H1 (cell line): ENCODE measurements at regions not wholly inside any gene's neighbourhood (a gene's known extent, or its start where the extent isn't known, plus 50 kb on each side); places are given as distances from the start of the nearest gene placed in this dataset.

Experiments
- BCL11A ChIP-seq, 2 experiments: IDR thresholded peaks; one replicate each; pipeline ENCODE4 v1.6.1; 2011; ENCODE audit warnings: low read depth in 2 of 2, low read length in 2 of 2, mild to moderate bottlenecking in 2 of 2
- EGR1 ChIP-seq: IDR thresholded peaks from 2 replicates; pipeline ENCODE4 v1.6.1; 2011; ENCODE audit warnings: low read depth, low read length, borderline replicate concordance
- EP300 ChIP-seq, 2 experiments: IDR thresholded peaks; 1 replicate in 1 of 2; 2 replicates in 1 of 2; pipeline ENCODE4 v1.6.1; 2011 to 2012; ENCODE audit warnings: low read depth in 2 of 2, low read length in 2 of 2, mild to moderate bottlenecking in 2 of 2, borderline replicate concordance in 1 of 2, inconsistent platforms in 1 of 2, moderate library complexity in 1 of 2
- EZH2 ChIP-seq: fragments of 200-600 bp; sonication (generic); IDR thresholded peaks from 2 replicates; pipeline ENCODE4 v1.7.1; 2012; ENCODE audit warnings: low read depth, mild to moderate bottlenecking, moderate library complexity, low read length, inconsistent platforms; ENCODE audit not compliant: severe bottlenecking
- GABPA ChIP-seq: IDR thresholded peaks from 2 replicates; pipeline ENCODE4 v1.6.1; 2011; ENCODE audit warnings: mild to moderate bottlenecking, low read length, moderate library complexity, borderline replicate concordance; ENCODE audit not compliant: insufficient read depth
- KDM5A ChIP-seq: fragments of 200-600 bp; IDR thresholded peaks from 2 replicates; pipeline ENCODE4 v1.7.1; 2012; ENCODE audit warnings: mild to moderate bottlenecking, low read length, inconsistent platforms, mixed read lengths
- POLR2A ChIP-seq, 2 experiments: IDR thresholded peaks; 1 replicate in 1 of 2; 2 replicates in 1 of 2; pipeline ENCODE4 v1.6.1; 2011; ENCODE audit warnings: low read depth in 2 of 2, low read length in 2 of 2, mild to moderate bottlenecking in 2 of 2; ENCODE audit errors: control extremely low read depth in 1 of 2
- RFX5 ChIP-seq: IDR thresholded peaks from 2 replicates; pipeline ENCODE4 v1.6.1; 2011; ENCODE audit warnings: low read depth, low read length, improper control_type of control experiment, borderline replicate concordance
- TAF1 ChIP-seq: IDR thresholded peaks from 2 replicates; pipeline ENCODE4 v1.6.1; 2011; ENCODE audit warnings: mild to moderate bottlenecking, low read depth, low read length
- TF ChIP-seq, protein P1 (sequence below), 3 experiments: IDR thresholded peaks; 1 replicate in 2 of 3; 2 replicates in 1 of 3; pipeline versions ENCODE4 v1.5.1 to v1.6.1; 2011; ENCODE audit warnings: low read length in 3 of 3, mild to moderate bottlenecking in 3 of 3, inconsistent platforms in 2 of 3, low read depth in 1 of 3, moderate library complexity in 1 of 3; ENCODE audit not compliant: insufficient read depth in 1 of 3; ENCODE audit errors: control extremely low read depth in 1 of 3
- TF ChIP-seq, protein P2 (sequence below): IDR thresholded peaks from 2 replicates; pipeline ENCODE4 v1.6.1; 2012; ENCODE audit warnings: low read length, inconsistent platforms
- TF ChIP-seq, protein P3 (sequence below): IDR thresholded peaks from 2 replicates; pipeline ENCODE4 v1.6.1; 2011; ENCODE audit warnings: low read depth, mild to moderate bottlenecking, low read length; ENCODE audit not compliant: insufficient read depth

DNA sequence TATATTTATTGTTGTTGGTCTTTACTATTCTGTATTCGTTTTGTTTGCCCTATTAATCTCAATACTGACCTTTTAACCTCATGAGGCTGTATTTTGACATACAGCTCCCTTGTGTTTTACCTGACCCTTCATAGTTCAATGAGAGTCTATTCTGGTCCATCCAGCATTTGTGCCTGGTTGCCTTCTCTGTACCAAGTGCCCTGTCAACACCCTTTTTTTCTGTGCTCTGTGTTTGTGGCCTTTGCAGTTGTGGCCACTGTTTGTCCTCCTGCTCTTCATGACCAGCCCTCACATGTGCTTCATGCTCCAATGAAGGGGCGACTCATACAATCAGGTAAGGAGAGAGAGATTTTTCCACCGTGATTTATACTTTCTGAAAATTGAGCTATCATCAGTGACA is 368.2 kb downstream of the IL20RB start:
- TF ChIP-seq, protein P1, sequence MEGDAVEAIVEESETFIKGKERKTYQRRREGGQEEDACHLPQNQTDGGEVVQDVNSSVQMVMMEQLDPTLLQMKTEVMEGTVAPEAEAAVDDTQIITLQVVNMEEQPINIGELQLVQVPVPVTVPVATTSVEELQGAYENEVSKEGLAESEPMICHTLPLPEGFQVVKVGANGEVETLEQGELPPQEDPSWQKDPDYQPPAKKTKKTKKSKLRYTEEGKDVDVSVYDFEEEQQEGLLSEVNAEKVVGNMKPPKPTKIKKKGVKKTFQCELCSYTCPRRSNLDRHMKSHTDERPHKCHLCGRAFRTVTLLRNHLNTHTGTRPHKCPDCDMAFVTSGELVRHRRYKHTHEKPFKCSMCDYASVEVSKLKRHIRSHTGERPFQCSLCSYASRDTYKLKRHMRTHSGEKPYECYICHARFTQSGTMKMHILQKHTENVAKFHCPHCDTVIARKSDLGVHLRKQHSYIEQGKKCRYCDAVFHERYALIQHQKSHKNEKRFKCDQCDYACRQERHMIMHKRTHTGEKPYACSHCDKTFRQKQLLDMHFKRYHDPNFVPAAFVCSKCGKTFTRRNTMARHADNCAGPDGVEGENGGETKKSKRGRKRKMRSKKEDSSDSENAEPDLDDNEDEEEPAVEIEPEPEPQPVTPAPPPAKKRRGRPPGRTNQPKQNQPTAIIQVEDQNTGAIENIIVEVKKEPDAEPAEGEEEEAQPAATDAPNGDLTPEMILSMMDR (IDR thresholded peaks at IDR 0.05; ENCODE audit: control extremely low read depth in 1 of 3, insufficient read depth in 1 of 3, low read depth in 1 of 3, low read length in 3 of 3) = no peak
- no peak for TF ChIP-seq EP300 (IDR thresholded peaks at IDR 0.05; ENCODE audit: borderline replicate concordance in 1 of 2, low read depth in 2 of 2, low read length in 2 of 2)
- no peak for TF ChIP-seq EGR1
- TF ChIP-seq, protein P2, sequence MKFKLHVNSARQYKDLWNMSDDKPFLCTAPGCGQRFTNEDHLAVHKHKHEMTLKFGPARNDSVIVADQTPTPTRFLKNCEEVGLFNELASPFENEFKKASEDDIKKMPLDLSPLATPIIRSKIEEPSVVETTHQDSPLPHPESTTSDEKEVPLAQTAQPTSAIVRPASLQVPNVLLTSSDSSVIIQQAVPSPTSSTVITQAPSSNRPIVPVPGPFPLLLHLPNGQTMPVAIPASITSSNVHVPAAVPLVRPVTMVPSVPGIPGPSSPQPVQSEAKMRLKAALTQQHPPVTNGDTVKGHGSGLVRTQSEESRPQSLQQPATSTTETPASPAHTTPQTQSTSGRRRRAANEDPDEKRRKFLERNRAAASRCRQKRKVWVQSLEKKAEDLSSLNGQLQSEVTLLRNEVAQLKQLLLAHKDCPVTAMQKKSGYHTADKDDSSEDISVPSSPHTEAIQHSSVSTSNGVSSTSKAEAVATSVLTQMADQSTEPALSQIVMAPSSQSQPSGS = no peak
- TF ChIP-seq BCL11A (IDR thresholded peaks at IDR 0.05; ENCODE audit: low read depth in 2 of 2, low read length in 2 of 2) = no peak
- TF ChIP-seq TAF1 = no peak
- TF ChIP-seq, protein P3, sequence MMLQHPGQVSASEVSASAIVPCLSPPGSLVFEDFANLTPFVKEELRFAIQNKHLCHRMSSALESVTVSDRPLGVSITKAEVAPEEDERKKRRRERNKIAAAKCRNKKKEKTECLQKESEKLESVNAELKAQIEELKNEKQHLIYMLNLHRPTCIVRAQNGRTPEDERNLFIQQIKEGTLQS = no peak
- no peak for TF ChIP-seq POLR2A (IDR thresholded peaks at IDR 0.05; ENCODE audit: control extremely low read depth in 1 of 2, low read depth in 2 of 2, low read length in 2 of 2)
- TF ChIP-seq KDM5A = no peak
- no peak for TF ChIP-seq RFX5
- no peak for TF ChIP-seq GABPA
- no peak for TF ChIP-seq EZH2
